Sigmoid colon (tissue), 6 donors: ENCODE measurements at regions not wholly inside any gene's neighbourhood (a gene's known extent, or its start where the extent isn't known, plus 50 kb on each side); places are given as distances from the start of the nearest gene placed in this dataset.

Experiments used
- DNase-seq: peaks from one replicate; pipeline ENCODE4 v3.0.0-alpha.2; 2019
- H3K27ac ChIP-seq, 4 donors: fragments of 200-600 bp; sonication (generic); one replicate each; pipeline ENCODE4 v1.5.1; 2016 to 2019; ENCODE audit warnings: mild to moderate bottlenecking in 1 of 4
- H3K27me3 ChIP-seq, 3 donors: fragments of 200-600 bp; sonication (generic); one replicate each; pipeline ENCODE4 v1.5.1; 2019; ENCODE audit warnings: mild to moderate bottlenecking in 1 of 3
- H3K36me3 ChIP-seq, 4 donors: fragments of 200-600 bp; sonication (generic); one replicate each; pipeline ENCODE4 v1.5.1; 2016 to 2019
- H3K4me1 ChIP-seq, 4 donors: fragments of 200-600 bp; sonication (generic); one replicate each; pipeline ENCODE4 v1.5.1; 2017 to 2019
- H3K4me3 ChIP-seq, 4 donors: fragments of 200-600 bp; sonication (generic); one replicate each; pipeline ENCODE4 v1.5.1; 2017 to 2019; ENCODE audit warnings: mild to moderate bottlenecking in 2 of 4, moderate library complexity in 1 of 4
- H3K9me3 ChIP-seq, 4 donors: fragments of 200-600 bp in 3 of 4; sonication (generic) in 3 of 4; one replicate each; pipeline versions ENCODE4 v1.5.1 to v1.6.1; 2013 to 2019
- CTCF ChIP-seq, 4 experiments: fragments of 450-650 bp in 3 of 4; fragments of 200-600 bp in 1 of 4; IDR thresholded peaks; one replicate each; pipeline ENCODE4 v1.5.1; 2016 to 2019; ENCODE audit warnings: antibody characterized with exemption in 4 of 4, mild to moderate bottlenecking in 3 of 4, moderate library complexity in 2 of 4
- EP300 ChIP-seq, 4 donors: sonication (generic); formaldehyde crosslinking; IDR thresholded peaks; one replicate each; pipeline ENCODE4 v1.6.1; 2017; ENCODE audit warnings: antibody characterized with exemption in 4 of 4
- POLR2A ChIP-seq, 2 donors: fragments of 450-650 bp; IDR thresholded peaks; one replicate each; pipeline ENCODE4 v1.6.1; 2016; ENCODE audit warnings: antibody characterized with exemption in 2 of 2, mild to moderate bottlenecking in 2 of 2, moderate library complexity in 2 of 2
- POLR2AphosphoS5 ChIP-seq, 4 donors: sonication (generic); formaldehyde crosslinking; IDR thresholded peaks; one replicate each; pipeline ENCODE4 v1.6.1; 2017; ENCODE audit warnings: antibody characterized with exemption in 4 of 4
- WGBS, 2 donors: extraction: QIAGEN DNeasy Blood & Tissue Kit; methylation state at CpG; one replicate each; pipeline ENCODE4 v1.1.7; 2013; 5-methylcytosine and 5-hydroxymethylcytosine counted together
- intact Hi-C: fragments of 100-400 bp; cut with DNase I; formaldehyde crosslinking; loops from one replicate; pipeline ENCODE4 v1.15.1; 2023
- donor health status: healthy with polysubstance abuse.
- donor health status: healthy.

- no peaks in the 10 kb centered on the region for H3K27me3 ChIP-seq
- H3K9me3 ChIP-seq, result no peaks in the 10 kb centered on the region
- no peak for TF ChIP-seq POLR2A (IDR thresholded peaks at IDR 0.05)
- TF ChIP-seq CTCF (IDR thresholded peaks at IDR 0.05), result no peak
- no peak for TF ChIP-seq EP300 (IDR thresholded peaks at IDR 0.05)
- TF ChIP-seq POLR2AphosphoS5 (IDR thresholded peaks at IDR 0.05), result no peak
- intact Hi-C loops, result no loop called here
- 60 to 70% methylated on average over 3 of the region's 3 CpGs for WGBS, 2 donors
- H3K36me3 ChIP-seq, result no peaks in the 10 kb centered on the region
- no peak overlapping the region for H3K4me3 ChIP-seq
- no peak overlapping the region for H3K27ac ChIP-seq
- no peak for DNase-seq
- H3K4me1 ChIP-seq, result no peaks in the 10 kb centered on the region
These were observed 209.6 kb upstream of the CHST9 start for GRCh38 chr18:27394687-27395086.

GRCh38 chr18:27382567-27383216 lies 197.6 kb upstream of the CHST9 start:
- no peak for DNase-seq
- Histone ChIP-seq H3K9me3 (no peaks in the 10 kb centered on the region), H3K27me3 (no peaks in the 10 kb centered on the region), H3K4me3 (no peak overlapping the region), H3K27ac (no peak overlapping the region), H3K36me3 (no peaks in the 10 kb centered on the region), H3K4me1 (no peaks in the 10 kb centered on the region)
- intact Hi-C loops, result no loop called here
- TF ChIP-seq EP300 (IDR thresholded peaks at IDR 0.05) (no peak), CTCF (IDR thresholded peaks at IDR 0.05) (no peak), POLR2AphosphoS5 (IDR thresholded peaks at IDR 0.05) (no peak), POLR2A (IDR thresholded peaks at IDR 0.05) (no peak)
- 78 to 86% methylated on average over 4 of the region's 4 CpGs for WGBS, 2 donors

DNA sequence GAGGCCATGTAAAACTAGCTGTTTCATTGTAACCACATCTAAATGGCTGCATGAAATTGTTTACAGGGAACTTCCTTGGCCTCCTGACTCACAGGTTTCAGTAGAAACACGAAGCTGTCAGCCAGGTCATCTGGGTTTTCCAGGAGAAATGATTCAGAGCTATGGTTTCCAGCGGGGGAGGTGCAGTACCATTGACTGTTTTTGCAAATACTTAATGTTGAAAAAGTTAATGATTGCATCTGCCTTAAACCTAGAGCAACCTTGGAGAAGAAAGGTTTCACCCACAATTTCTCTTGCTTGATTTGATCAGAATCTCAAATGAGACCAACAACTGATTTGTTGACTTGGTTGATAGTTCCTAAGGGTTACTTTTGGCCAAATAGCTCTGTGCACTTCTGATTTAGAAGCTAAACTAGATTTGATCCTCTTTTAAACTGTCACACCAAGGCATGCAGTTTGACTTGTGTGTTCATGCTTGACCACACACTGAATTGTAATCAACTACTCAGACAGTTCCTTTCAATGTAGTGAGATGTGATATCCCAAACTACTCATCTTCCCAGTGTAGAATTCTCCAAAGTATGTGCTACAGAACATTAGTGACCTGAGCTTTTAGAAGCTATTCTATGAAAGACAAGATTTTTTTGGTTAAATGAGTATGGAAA lies 193.5 kb upstream of the CHST9 start:
- TF ChIP-seq EP300 (IDR thresholded peaks at IDR 0.05), result no peak
- no peak for TF ChIP-seq POLR2A (IDR thresholded peaks at IDR 0.05)
- no peak for TF ChIP-seq CTCF (IDR thresholded peaks at IDR 0.05)
- TF ChIP-seq POLR2AphosphoS5 (IDR thresholded peaks at IDR 0.05), result no peak
- Histone ChIP-seq H3K4me1 (no peaks in the 10 kb centered on the region), H3K27ac (no peak overlapping the region), H3K36me3 (no peaks in the 10 kb centered on the region), H3K27me3 (no peaks in the 10 kb centered on the region), H3K4me3 (no peak overlapping the region), H3K9me3 (no peaks in the 10 kb centered on the region)
- no peak for DNase-seq
- WGBS, 2 donors, result 43 to 49% methylated on average over 2 of the region's 2 CpGs
- intact Hi-C loops, result no loop called here

DNA sequence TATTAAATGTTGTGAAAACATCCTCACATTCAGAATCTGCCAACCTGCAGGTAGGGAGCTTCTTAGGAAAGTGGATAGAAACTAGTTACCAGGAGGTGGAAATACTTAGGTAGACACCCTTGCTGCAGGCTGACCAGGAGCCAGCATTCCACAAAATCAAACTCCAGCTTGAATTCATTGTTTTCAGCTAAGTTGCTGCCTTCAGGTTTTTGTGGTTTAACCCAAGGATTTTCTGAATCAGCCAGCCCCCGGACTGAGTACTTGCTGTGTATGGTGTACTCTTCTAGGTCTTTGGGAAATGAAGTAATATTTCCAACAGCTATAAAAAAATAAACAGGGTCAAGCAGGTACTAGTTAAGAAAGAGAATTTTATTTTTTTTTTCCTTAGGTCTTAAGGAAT lies 192.1 kb upstream of the CHST9 start:
- Histone ChIP-seq H3K9me3 (no peaks in the 10 kb centered on the region), H3K36me3 (no peaks in the 10 kb centered on the region), H3K27ac (no peak overlapping the region), H3K4me3 (no peak overlapping the region), H3K27me3 (no peaks in the 10 kb centered on the region), H3K4me1 (no peaks in the 10 kb centered on the region)
- intact Hi-C loops, result no loop called here
- WGBS, 2 donors, result 69 to 87% methylated on average over 1 of the region's 1 CpG
- no peak for DNase-seq
- TF ChIP-seq CTCF (IDR thresholded peaks at IDR 0.05) (no peak), EP300 (IDR thresholded peaks at IDR 0.05) (no peak), POLR2A (IDR thresholded peaks at IDR 0.05) (no peak), POLR2AphosphoS5 (IDR thresholded peaks at IDR 0.05) (no peak)
